ENCODE measurements at regions not wholly inside any gene's neighbourhood (a gene's known extent, or its start where the extent isn't known, plus 50 kb on each side); places are given as distances from the start of the nearest gene placed in this dataset.

DNA sequence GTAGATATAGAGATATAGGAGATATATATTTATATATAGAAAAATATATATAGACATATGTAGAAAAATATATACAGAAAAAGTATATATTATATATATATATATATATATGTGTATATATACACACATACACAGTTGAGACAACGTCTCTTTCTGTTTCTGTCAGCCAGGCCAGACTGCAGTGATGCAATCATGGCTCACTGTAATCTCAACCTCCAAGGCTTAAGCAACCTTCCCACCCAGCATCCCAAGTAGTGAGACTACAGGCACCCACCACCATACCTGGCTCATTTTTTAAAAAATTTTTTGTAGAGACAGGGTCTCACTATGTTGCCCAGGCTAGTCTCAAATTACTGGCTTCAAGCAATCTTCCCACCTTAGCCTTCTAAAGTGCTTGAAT lies 426.3 kb downstream of the GPM6A start:
- H3K27ac ChIP-seq = no peak overlapping the region
- TF ChIP-seq, protein P1, sequence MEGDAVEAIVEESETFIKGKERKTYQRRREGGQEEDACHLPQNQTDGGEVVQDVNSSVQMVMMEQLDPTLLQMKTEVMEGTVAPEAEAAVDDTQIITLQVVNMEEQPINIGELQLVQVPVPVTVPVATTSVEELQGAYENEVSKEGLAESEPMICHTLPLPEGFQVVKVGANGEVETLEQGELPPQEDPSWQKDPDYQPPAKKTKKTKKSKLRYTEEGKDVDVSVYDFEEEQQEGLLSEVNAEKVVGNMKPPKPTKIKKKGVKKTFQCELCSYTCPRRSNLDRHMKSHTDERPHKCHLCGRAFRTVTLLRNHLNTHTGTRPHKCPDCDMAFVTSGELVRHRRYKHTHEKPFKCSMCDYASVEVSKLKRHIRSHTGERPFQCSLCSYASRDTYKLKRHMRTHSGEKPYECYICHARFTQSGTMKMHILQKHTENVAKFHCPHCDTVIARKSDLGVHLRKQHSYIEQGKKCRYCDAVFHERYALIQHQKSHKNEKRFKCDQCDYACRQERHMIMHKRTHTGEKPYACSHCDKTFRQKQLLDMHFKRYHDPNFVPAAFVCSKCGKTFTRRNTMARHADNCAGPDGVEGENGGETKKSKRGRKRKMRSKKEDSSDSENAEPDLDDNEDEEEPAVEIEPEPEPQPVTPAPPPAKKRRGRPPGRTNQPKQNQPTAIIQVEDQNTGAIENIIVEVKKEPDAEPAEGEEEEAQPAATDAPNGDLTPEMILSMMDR (conservative IDR thresholded peaks at IDR 0.05) = no peak

DNA sequence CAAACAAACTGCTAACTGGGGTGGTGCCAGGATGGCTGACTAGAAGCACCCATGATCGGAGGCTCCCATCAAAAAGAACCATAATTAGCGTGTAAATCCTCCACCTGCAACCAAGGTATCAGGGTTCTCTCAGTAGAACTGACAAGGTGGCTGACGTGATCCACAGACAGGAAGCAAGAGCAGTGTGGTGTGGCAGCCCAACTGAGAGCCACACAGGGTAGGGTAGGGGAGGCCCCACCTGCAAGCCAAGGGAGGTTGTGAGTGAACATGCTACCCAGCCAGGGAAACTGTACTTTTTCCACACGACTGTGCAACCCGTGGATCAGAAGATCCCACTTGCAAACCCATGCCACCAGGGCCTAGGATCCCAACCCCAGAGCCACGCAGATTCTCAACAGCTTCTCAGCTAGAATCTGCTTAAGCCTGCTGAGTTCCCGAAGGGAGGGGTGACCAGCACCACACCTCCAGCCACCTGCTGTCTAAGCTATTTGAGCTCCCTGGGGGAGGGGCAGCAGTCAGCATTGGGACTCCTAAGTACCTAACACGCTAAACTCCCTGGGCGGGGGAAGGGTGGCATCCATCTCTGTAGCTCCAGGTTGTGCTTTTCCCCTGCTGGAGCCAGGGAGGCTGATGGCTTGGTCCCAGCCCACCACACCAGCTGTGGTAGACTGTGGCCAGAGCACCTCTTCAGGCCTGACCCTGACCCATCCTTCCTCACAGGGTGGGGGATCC lies 425.1 kb downstream of the GPM6A start:
- TF ChIP-seq ZFX (IDR thresholded peaks at IDR 0.05) = no peak
- TF ChIP-seq, protein P1 (conservative IDR thresholded peaks at IDR 0.05) = no peak
- no peak overlapping the region for H3K27ac ChIP-seq

DNA sequence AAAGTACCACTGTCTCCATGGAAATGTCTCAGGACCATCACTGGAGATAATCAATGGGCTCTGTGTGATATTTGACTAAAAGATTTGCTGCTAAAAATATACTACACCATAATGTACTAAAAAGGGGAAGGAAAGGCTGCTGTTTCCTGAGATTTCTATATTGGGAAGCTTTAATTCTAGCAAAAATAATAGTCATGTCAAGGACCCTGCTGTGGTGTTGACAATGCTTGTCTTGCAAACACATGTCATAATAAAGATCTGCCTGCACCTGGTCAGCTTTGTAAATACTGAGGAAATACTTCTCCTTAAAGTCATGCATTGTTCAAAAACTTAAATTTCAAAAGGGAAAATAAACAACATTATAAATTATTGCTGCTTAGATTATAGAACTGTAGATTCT lies 417.9 kb downstream of the GPM6A start:
- TF ChIP-seq ZFX (IDR thresholded peaks at IDR 0.05) = no peak
- TF ChIP-seq, protein P1 (conservative IDR thresholded peaks at IDR 0.05) = no peak
- H3K27ac ChIP-seq = no peak overlapping the region

DNA sequence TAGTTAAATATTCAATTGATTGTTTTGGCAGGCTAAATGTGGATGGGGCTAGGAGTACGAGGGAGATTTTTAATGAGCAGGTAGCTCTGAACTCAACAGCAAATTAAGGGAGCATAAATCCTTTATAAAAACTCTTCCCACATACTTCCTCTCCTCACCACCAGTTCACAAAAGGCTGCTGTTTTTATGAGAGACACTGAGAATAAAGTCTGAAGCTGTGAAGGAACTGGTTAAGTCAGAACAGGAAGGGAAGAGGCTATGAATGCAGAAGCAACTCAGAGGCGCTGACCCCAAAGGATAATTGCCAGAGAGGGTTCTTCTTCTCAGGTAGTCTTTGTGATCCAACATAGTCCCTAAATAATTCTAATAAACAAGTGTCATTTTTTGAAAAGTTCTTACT lies 406.1 kb downstream of the GPM6A start:
- TF ChIP-seq, protein P1 (conservative IDR thresholded peaks at IDR 0.05) = no peak
- TF ChIP-seq ZFX (IDR thresholded peaks at IDR 0.05) = no peak
- H3K27ac ChIP-seq = no peak overlapping the region

DNA sequence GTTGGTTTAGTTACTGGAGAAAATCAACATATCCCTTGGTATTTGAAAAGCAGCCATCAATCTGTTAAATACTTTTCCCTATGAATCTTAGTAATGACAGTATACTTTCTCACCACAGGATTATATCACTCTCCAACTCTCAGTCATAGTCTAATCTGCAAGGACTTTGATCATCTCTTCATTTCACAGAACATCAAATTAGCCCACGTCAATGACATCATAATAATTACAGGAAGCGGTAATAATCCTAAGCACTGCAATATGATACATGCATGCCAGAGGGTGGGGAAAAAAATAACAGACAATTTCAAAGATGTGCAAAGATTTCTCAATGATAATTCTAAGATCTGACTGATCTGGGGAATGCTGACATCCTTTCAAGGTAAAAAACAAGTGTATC lies 404.1 kb downstream of the GPM6A start:
- TF ChIP-seq, protein P1 (conservative IDR thresholded peaks at IDR 0.05) = no peak
- no peak for TF ChIP-seq ZFX (IDR thresholded peaks at IDR 0.05)
- no peak overlapping the region for H3K27ac ChIP-seq

DNA sequence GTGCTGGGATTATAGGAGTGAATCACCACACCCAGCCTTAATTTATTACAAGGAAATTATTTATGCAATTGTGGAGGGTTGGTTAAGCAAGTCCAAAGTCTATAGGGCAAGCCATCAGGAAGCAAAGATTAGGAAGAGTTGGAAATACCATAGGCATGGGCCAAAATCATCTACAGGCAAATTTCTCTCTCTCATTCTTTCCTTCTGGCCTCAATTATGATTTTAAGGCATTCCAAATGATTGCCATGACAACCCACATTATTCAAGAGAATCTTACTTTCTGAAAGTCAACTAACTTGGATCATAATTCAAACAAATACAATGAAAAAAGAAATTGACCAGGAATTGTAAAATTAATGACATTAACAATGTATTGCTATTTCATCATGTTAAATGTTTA lies 400.8 kb downstream of the GPM6A start:
- TF ChIP-seq, protein P1 (conservative IDR thresholded peaks at IDR 0.05) = no peak
- no peak overlapping the region for H3K27ac ChIP-seq

DNA sequence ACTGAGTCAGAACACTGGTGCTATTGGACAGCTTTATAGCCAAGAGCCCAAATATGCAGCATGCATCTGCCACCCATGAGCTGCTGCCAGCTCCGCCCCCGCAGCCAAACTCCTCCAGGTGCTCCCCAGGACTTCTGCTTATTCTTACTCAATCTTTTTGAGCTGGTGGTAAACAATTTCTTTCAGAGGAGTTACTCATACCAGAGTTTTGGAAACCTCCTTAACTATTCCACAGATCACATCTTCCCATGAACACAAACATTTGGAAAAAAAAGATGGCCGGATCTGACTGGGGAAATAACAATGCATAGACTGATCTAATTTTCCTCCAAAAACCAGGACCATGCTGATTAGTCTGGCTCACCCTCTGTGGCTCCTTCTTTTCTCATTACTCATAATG lies 399.9 kb downstream of the GPM6A start:
- H3K27ac ChIP-seq = no peak overlapping the region
- TF ChIP-seq ZFX (IDR thresholded peaks at IDR 0.05) = no peak
- TF ChIP-seq, protein P1 (conservative IDR thresholded peaks at IDR 0.05) = no peak
